ELR (cell line): ENCODE measurements at regions not wholly inside any gene's neighbourhood (a gene's known extent, or its start where the extent isn't known, plus 50 kb on each side); places are given as distances from the start of the nearest gene placed in this dataset.
A peak's percentile ranks its signal among the peaks of the same experiment; 100 is the strongest.

ENCODE experiments used
- DNase-seq: peaks from one replicate; pipeline ENCODE4 v3.0.0-alpha.2; 2015; ENCODE audit warnings: low read depth

GRCh38 chr3:181764544-181764943 lies 52.8 kb downstream of the SOX2 start:
- no peak for DNase-seq

GRCh38 chr3:181770296-181770695 lies 58.6 kb downstream of the SOX2 start:
- DNase-seq: no peak

- no peak for DNase-seq
These were observed 59.4 kb downstream of the SOX2 start for GRCh38 chr3:181771120-181771519.

- no peak for DNase-seq
These were observed 60.4 kb downstream of the SOX2 start for GRCh38 chr3:181772166-181772565.

- no peak for DNase-seq
These were observed 62.2 kb downstream of the SOX2 start for GRCh38 chr3:181773921-181774320.

- DNase-seq: peak; percentile 28
These were observed 70.7 kb downstream of the SOX2 start for GRCh38 chr3:181782306-181782954.

GRCh38 chr3:181790561-181790960 lies 78.8 kb downstream of the SOX2 start:
- DNase-seq: no peak

GRCh38 chr3:181791056-181791955 lies 79.6 kb downstream of the SOX2 start:
- no peak for DNase-seq

GRCh38 chr3:181793006-181793405 lies 81.3 kb downstream of the SOX2 start:
- DNase-seq: no peak

GRCh38 chr3:181794011-181794790 lies 82.5 kb downstream of the SOX2 start:
- DNase-seq: no peak

GRCh38 chr3:181796641-181797040 lies 84.9 kb downstream of the SOX2 start:
- no peak for DNase-seq

- DNase-seq: no peak
These were observed 85.7 kb downstream of the SOX2 start for GRCh38 chr3:181797431-181797830.

GRCh38 chr3:181805703-181806102 lies 94.0 kb downstream of the SOX2 start:
- DNase-seq: no peak

- no peak for DNase-seq
These were observed 96.3 kb downstream of the SOX2 start for GRCh38 chr3:181808053-181808452.

- no peak for DNase-seq
These were observed 112.0 kb downstream of the SOX2 start for GRCh38 chr3:181823716-181824115.

- no peak for DNase-seq
These were observed 113.2 kb downstream of the SOX2 start for GRCh38 chr3:181824961-181825360.

GRCh38 chr3:181839039-181839915 lies 127.6 kb downstream of the SOX2 start:
- no peak for DNase-seq

GRCh38 chr3:181839916-181840297 lies 128.2 kb downstream of the SOX2 start:
- DNase-seq: no peak

- DNase-seq: no peak
These were observed 132.5 kb downstream of the SOX2 start for GRCh38 chr3:181844211-181844610.

GRCh38 chr3:181847276-181847675 lies 135.6 kb downstream of the SOX2 start:
- DNase-seq: no peak

- DNase-seq: no peak
These were observed 139.3 kb downstream of the SOX2 start for GRCh38 chr3:181851063-181851462.

GRCh38 chr3:181855825-181856224 lies 144.1 kb downstream of the SOX2 start:
- no peak for DNase-seq
